HEK293 (cell line): ENCODE measurements at regions not wholly inside any gene's neighbourhood (a gene's known extent, or its start where the extent isn't known, plus 50 kb on each side); places are given as distances from the start of the nearest gene placed in this dataset.
A peak's percentile ranks its signal among the peaks of the same experiment; 100 is the strongest.

ENCODE experiments used
- CTCF ChIA-PET: fragments of 350-600 bp; formaldehyde crosslinking; extraction: SDS; loops from one replicate; lab custom pipeline; 2021; ENCODE audit warnings: antibody characterized with exemption; lab: Yijun Ruan, JAX
- POLR2A ChIA-PET: fragments of 300-600 bp; formaldehyde crosslinking; extraction: SDS; loops from one replicate; lab custom pipeline; 2020; ENCODE audit warnings: antibody characterized with exemption, inconsistent platforms; lab: Yijun Ruan, JAX
- H3K27ac ChIP-seq: fragments of 200-500 bp; sonication (Bioruptor generic); 2 replicates; pipeline ENCODE4 v1.5.1; 2014; ENCODE audit warnings: low read depth, low read length, control low read depth, inconsistent platforms; ENCODE audit errors: extremely low read depth
- H3K36me3 ChIP-seq, 2 experiments: fragments of 200-500 bp in 1 of 2; sonication (Bioruptor generic) in 1 of 2; 1 replicate in 1 of 2; 2 replicates in 1 of 2; pipeline ENCODE4 v1.5.1; 2014 to 2017; ENCODE audit warnings: inconsistent platforms in 2 of 2, low read length in 2 of 2; ENCODE audit not compliant: control insufficient read depth in 2 of 2, insufficient read depth in 1 of 2
- H3K4me1 ChIP-seq: fragments of 200-500 bp; sonication (Bioruptor generic); 2 replicates; pipeline ENCODE4 v1.5.1; 2014; ENCODE audit warnings: mild to moderate bottlenecking, low read length, inconsistent platforms; ENCODE audit not compliant: control insufficient read depth, insufficient read depth
- H3K4me3 ChIP-seq: 2 replicates; pipeline ENCODE4 v1.5.1; 2011; ENCODE audit warnings: low read depth, mild to moderate bottlenecking, control low read depth, low read length, moderate library complexity
- H3K9me3 ChIP-seq: fragments of 200-500 bp; sonication (Bioruptor generic); 2 replicates; pipeline ENCODE4 v1.5.1; 2014; ENCODE audit warnings: low read depth, low read length, inconsistent platforms; ENCODE audit not compliant: control insufficient read depth, insufficient read depth
- GLI4 ChIP-seq: fragments of 450-650 bp; formaldehyde crosslinking; IDR thresholded peaks from 2 replicates; pipeline ENCODE4 v1.5.1; 2016; ENCODE audit warnings: missing biosample characterization, missing genetic modification characterization
- KLF9 ChIP-seq: fragments of 450-650 bp; formaldehyde crosslinking; IDR thresholded peaks from 2 replicates; pipeline ENCODE4 v1.5.1; 2016; ENCODE audit warnings: missing biosample characterization, missing genetic modification characterization, low read depth
- MEIS1 ChIP-seq: sonication (generic); formaldehyde crosslinking; IDR thresholded peaks from 2 replicates; pipeline ENCODE4 v1.8.1; 2022; ENCODE audit warnings: missing genetic modification reagents, mild to moderate bottlenecking, borderline replicate concordance
- RBAK ChIP-seq: fragments of 450-650 bp; formaldehyde crosslinking; IDR thresholded peaks from 2 replicates; pipeline ENCODE4 v1.5.1; 2016; ENCODE audit warnings: missing biosample characterization, missing genetic modification characterization
- SP3 ChIP-seq: fragments of 450-650 bp; formaldehyde crosslinking; IDR thresholded peaks from 2 replicates; pipeline ENCODE4 v1.5.1; 2016; ENCODE audit warnings: missing biosample characterization, missing genetic modification characterization
- ZBTB1 ChIP-seq: fragments of 450-650 bp; formaldehyde crosslinking; IDR thresholded peaks from 2 replicates; pipeline ENCODE4 v1.5.1; 2016; ENCODE audit warnings: missing biosample characterization, missing genetic modification characterization
- ZBTB20 ChIP-seq: fragments of 450-650 bp; formaldehyde crosslinking; IDR thresholded peaks from 2 replicates; pipeline ENCODE4 v1.5.1; 2016; ENCODE audit warnings: missing biosample characterization, missing genetic modification characterization
- ZFP69B ChIP-seq: fragments of 450-650 bp; formaldehyde crosslinking; IDR thresholded peaks from 2 replicates; pipeline ENCODE4 v1.5.1; 2016; ENCODE audit warnings: missing biosample characterization, missing genetic modification characterization
- ZIC2 ChIP-seq: fragments of 450-650 bp; formaldehyde crosslinking; IDR thresholded peaks from 2 replicates; pipeline ENCODE4 v1.5.1; 2016; ENCODE audit warnings: missing biosample characterization, missing genetic modification characterization
- ZNF121 ChIP-seq: fragments of 450-650 bp; formaldehyde crosslinking; IDR thresholded peaks from 2 replicates; pipeline ENCODE4 v1.5.1; 2016; ENCODE audit warnings: missing biosample characterization, missing genetic modification characterization
- ZNF157 ChIP-seq: fragments of 450-650 bp; formaldehyde crosslinking; IDR thresholded peaks from 2 replicates; pipeline ENCODE4 v1.5.1; 2016; ENCODE audit warnings: missing biosample characterization, missing genetic modification characterization
- ZNF239 ChIP-seq: fragments of 450-650 bp; formaldehyde crosslinking; IDR thresholded peaks from 2 replicates; pipeline ENCODE4 v1.5.1; 2016; ENCODE audit warnings: missing biosample characterization, missing genetic modification characterization
- ZNF24 ChIP-seq: fragments of 450-650 bp; formaldehyde crosslinking; IDR thresholded peaks from 2 replicates; pipeline ENCODE4 v1.5.1; 2016; ENCODE audit warnings: missing biosample characterization, missing genetic modification characterization
- ZNF248 ChIP-seq: fragments of 450-650 bp; formaldehyde crosslinking; IDR thresholded peaks from 2 replicates; pipeline ENCODE4 v1.5.1; 2017; ENCODE audit warnings: missing biosample characterization, missing genetic modification characterization
- ZNF266 ChIP-seq: fragments of 450-650 bp; formaldehyde crosslinking; IDR thresholded peaks from 2 replicates; pipeline ENCODE4 v1.5.1; 2016; ENCODE audit warnings: missing biosample characterization, missing genetic modification characterization, low read depth
- ZNF341 ChIP-seq: fragments of 450-650 bp; formaldehyde crosslinking; IDR thresholded peaks from 2 replicates; pipeline ENCODE4; 2016; ENCODE audit warnings: low read depth, missing biosample characterization, missing genetic modification characterization
- ZNF366 ChIP-seq: fragments of 450-650 bp; formaldehyde crosslinking; conservative IDR thresholded peaks from 2 replicates; pipeline ENCODE4 v1.5.1; 2016; ENCODE audit warnings: missing biosample characterization, missing genetic modification characterization
- ZNF416 ChIP-seq: fragments of 450-650 bp; formaldehyde crosslinking; IDR thresholded peaks from 2 replicates; pipeline ENCODE4 v1.5.1; 2016; ENCODE audit warnings: missing biosample characterization, missing genetic modification characterization
- ZNF585B ChIP-seq: fragments of 450-650 bp; formaldehyde crosslinking; IDR thresholded peaks from 2 replicates; pipeline ENCODE4 v1.5.1; 2016; ENCODE audit warnings: missing biosample characterization, missing genetic modification characterization
- ZNF600 ChIP-seq: fragments of 450-650 bp; formaldehyde crosslinking; IDR thresholded peaks from 2 replicates; pipeline ENCODE4 v1.5.1; 2016; ENCODE audit warnings: missing biosample characterization, missing genetic modification characterization
- ZNF664 ChIP-seq: fragments of 450-650 bp; formaldehyde crosslinking; IDR thresholded peaks from 2 replicates; pipeline ENCODE4 v1.5.1; 2016; ENCODE audit warnings: missing biosample characterization, missing genetic modification characterization
- ZNF792 ChIP-seq: fragments of 450-650 bp; formaldehyde crosslinking; IDR thresholded peaks from 2 replicates; pipeline ENCODE4 v1.5.1; 2016; ENCODE audit warnings: missing biosample characterization, missing genetic modification characterization
- ZSCAN23 ChIP-seq: fragments of 450-650 bp; formaldehyde crosslinking; IDR thresholded peaks from 2 replicates; pipeline ENCODE4 v1.5.1; 2016; ENCODE audit warnings: missing biosample characterization, missing genetic modification characterization
- TF ChIP-seq, protein P1 (sequence below): fragments of 450-650 bp; formaldehyde crosslinking; IDR thresholded peaks from 2 replicates; pipeline ENCODE4 v1.5.1; 2016; ENCODE audit warnings: missing biosample characterization, missing genetic modification characterization, low read depth
- TF ChIP-seq, protein P2 (sequence below): fragments of 450-650 bp; formaldehyde crosslinking; IDR thresholded peaks from 2 replicates; pipeline ENCODE4 v1.5.1; 2017; ENCODE audit warnings: missing biosample characterization, missing genetic modification characterization
- TF ChIP-seq, protein P3 (sequence below): fragments of 450-650 bp; formaldehyde crosslinking; IDR thresholded peaks from 2 replicates; pipeline ENCODE4 v1.5.1; 2016; ENCODE audit warnings: missing biosample characterization, missing genetic modification characterization

DNA sequence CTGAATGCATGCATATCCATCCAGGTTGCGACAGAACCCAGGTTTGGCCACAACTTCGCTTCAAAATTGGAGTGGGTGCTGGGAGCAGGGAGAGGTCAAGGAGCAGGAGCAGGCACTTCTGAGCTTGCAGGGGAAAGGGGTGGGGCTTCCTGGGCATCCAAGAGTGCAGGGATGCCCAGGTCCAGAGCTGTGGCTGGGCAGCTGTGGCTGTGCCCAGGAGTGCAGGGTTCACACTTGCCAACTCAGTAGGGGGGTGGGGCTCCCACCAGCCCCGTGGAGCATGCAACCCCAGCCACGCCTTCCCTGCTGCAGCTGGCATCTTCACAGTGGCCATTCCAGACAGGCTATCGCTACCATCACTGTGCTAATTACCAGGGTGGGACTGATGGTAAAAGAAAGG lies 115.3 kb upstream of the MTNR1B start (continued):
- TF ChIP-seq, protein P1, sequence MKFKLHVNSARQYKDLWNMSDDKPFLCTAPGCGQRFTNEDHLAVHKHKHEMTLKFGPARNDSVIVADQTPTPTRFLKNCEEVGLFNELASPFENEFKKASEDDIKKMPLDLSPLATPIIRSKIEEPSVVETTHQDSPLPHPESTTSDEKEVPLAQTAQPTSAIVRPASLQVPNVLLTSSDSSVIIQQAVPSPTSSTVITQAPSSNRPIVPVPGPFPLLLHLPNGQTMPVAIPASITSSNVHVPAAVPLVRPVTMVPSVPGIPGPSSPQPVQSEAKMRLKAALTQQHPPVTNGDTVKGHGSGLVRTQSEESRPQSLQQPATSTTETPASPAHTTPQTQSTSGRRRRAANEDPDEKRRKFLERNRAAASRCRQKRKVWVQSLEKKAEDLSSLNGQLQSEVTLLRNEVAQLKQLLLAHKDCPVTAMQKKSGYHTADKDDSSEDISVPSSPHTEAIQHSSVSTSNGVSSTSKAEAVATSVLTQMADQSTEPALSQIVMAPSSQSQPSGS (tag by site-specific recombination), result no peak
- TF ChIP-seq RBAK (tag by site-specific recombination) (no peak), ZSCAN23 (tag by site-specific recombination) (no peak), MEIS1 (no peak), ZNF600 (no peak), ZNF157 (no peak), GLI4 (no peak), ZBTB1 (tag by site-specific recombination) (no peak), ZNF585B (tag by site-specific recombination) (no peak), ZNF248 (tag by site-specific recombination) (no peak), ZNF792 (tag by site-specific recombination) (no peak)
- TF ChIP-seq, all 188 proteins: peak for 0

DNA sequence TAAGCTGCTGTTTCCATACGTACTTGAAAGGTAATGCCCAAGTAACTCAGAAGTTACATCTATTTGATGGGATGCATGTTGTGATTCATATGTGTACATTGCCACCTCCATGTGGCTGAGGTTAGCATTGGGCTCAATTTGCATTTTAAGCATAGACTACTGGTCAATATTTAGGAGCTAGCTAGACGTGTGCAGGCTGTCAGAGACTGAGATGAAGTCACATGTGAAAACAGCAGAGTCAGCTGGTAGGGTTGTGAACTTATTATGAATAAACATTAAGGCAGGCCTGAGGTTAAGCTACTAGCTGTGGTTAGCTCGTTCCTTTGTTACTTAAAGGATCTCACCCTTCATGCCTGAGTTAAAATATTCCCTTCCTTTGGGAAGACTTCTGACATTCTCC lies 114.5 kb upstream of the MTNR1B start:
- H3K9me3 ChIP-seq, result no peaks in the 10 kb centered on the region
- no peaks in the 10 kb centered on the region for H3K36me3 ChIP-seq
- no peak overlapping the region for H3K4me3 ChIP-seq
- no peak overlapping the region for H3K27ac ChIP-seq
- no peak for TF ChIP-seq SP3 (tag by site-specific recombination)
- TF ChIP-seq ZNF239 (tag by site-specific recombination), result no peak
- no peak for TF ChIP-seq ZBTB20
- TF ChIP-seq ZNF24 (tag by site-specific recombination), result no peak
- TF ChIP-seq ZNF366 (tag by site-specific recombination), result no peak
- CTCF ChIA-PET, result interaction anchor here (0.6 kb wide), 1 partner anchor 431 kb away, joined by 3 read pairs; no protein-coding TSS in a partner anchor
- POLR2A ChIA-PET, result no interaction called here
- H3K4me1 ChIP-seq, result peaks cover 9% of the 10 kb centered on the region; the same call in 1 of the 2 replicates

DNA sequence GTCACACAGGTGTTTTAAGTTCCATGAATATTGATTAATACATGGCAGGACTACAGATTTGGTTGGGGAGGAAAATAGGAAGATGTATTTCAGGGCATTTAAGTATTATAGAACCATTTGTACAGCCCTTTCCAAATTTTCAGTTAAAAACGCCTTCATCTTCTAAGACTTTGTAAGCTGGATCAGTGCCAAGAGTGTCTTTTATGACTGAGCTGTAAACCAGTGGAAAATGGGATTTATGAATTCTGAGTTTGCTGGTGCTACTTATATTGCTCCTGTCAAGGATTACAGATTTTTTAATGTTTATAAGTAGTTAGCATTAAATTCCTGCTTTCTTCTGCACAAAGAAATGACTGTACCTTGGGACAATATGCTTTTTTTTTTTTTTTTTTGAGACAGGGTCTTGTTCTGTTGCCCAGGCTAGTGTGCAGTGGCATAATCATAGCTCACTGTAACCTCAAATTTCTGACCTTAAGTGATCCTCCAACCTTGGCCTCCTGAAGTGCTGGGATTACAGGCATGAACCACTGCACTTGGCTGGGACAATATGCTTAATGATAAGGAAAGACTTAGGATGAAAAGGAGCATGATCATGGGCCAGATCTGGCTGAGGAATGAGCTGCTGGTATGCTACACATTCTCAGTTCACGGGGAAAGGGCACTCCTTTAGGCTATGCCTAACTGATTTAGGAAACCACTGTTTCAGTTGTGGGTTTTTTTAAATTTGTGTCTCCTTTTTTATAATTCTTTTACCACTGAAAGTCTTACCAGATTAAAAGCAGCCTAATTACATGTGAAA lies 113.6 kb upstream of the MTNR1B start:
- H3K9me3 ChIP-seq, result no peaks in the 10 kb centered on the region
- POLR2A ChIA-PET, result interaction anchor here (0.7 kb wide), 1 partner anchor 465 kb away, joined by 4 read pairs; no protein-coding TSS in a partner anchor
- CTCF ChIA-PET, result no interaction called here
- peaks cover 9% of the 10 kb centered on the region; the same call in 1 of the 2 replicates for H3K4me1 ChIP-seq
- H3K27ac ChIP-seq, result no peak overlapping the region
- no peak for TF ChIP-seq ZNF266 (tag by site-specific recombination)
- TF ChIP-seq, protein P2, sequence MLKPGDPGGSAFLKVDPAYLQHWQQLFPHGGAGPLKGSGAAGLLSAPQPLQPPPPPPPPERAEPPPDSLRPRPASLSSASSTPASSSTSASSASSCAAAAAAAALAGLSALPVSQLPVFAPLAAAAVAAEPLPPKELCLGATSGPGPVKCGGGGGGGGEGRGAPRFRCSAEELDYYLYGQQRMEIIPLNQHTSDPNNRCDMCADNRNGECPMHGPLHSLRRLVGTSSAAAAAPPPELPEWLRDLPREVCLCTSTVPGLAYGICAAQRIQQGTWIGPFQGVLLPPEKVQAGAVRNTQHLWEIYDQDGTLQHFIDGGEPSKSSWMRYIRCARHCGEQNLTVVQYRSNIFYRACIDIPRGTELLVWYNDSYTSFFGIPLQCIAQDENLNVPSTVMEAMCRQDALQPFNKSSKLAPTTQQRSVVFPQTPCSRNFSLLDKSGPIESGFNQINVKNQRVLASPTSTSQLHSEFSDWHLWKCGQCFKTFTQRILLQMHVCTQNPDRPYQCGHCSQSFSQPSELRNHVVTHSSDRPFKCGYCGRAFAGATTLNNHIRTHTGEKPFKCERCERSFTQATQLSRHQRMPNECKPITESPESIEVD (tag by site-specific recombination), result peak; percentile 60
- TF ChIP-seq, protein P3, sequence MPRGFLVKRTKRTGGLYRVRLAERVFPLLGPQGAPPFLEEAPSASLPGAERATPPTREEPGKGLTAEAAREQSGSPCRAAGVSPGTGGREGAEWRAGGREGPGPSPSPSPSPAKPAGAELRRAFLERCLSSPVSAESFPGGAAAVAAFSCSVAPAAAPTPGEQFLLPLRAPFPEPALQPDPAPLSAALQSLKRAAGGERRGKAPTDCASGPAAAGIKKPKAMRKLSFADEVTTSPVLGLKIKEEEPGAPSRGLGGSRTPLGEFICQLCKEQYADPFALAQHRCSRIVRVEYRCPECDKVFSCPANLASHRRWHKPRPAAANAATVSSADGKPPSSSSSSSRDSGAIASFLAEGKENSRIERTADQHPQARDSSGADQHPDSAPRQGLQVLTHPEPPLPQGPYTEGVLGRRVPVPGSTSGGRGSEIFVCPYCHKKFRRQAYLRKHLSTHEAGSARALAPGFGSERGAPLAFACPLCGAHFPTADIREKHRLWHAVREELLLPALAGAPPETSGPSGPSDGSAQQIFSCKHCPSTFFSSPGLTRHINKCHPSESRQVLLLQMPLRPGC (tag by site-specific recombination), result no peak
- TF ChIP-seq ZNF600, result no peak
- TF ChIP-seq ZNF416, result no peak
- no peak for TF ChIP-seq ZFP69B
- TF ChIP-seq ZNF341 (tag by site-specific recombination), result no peak
- TF ChIP-seq ZIC2 (tag by site-specific recombination), result no peak
- TF ChIP-seq ZNF664 (tag by site-specific recombination), result no peak
- no peak for TF ChIP-seq KLF9
- 0 out of 2 replicates have a peak, but pooled peaks have one; percentile 13 for TF ChIP-seq ZNF121 (tag by site-specific recombination)
- no peak overlapping the region for H3K4me3 ChIP-seq
- no peaks in the 10 kb centered on the region for H3K36me3 ChIP-seq
